Thoracic aorta (tissue), 2 donors: ENCODE measurements at regions not wholly inside any gene's neighbourhood (a gene's known extent, or its start where the extent isn't known, plus 50 kb on each side); places are given as distances from the start of the nearest gene placed in this dataset.

Experiments used
- ATAC-seq: fragments of 150-250 bp; one replicate; pipeline ENCODE4 v1.8.0; 2017; ENCODE audit warnings: low read depth; ENCODE audit not compliant: insufficient number of reproducible peaks, low FRiP score
- DNase-seq: peaks from one replicate; pipeline ENCODE4 v3.0.0-alpha.2; 2020; ENCODE audit warnings: low spot score
- H3K27ac ChIP-seq, 2 donors: fragments of 200-600 bp; sonication (generic); 1 replicate in 1 of 2; 2 replicates in 1 of 2; pipeline ENCODE4 v1.5.1; 2016; ENCODE audit warnings: mild to moderate bottlenecking in 2 of 2, moderate library complexity in 2 of 2
- H3K27me3 ChIP-seq: fragments of 200-600 bp; sonication (generic); replicated peaks from 2 replicates; pipeline ENCODE4 v1.6.0; 2016; ENCODE audit warnings: mild to moderate bottlenecking; ENCODE audit not compliant: insufficient read depth
- H3K36me3 ChIP-seq: fragments of 200-600 bp; sonication (generic); one replicate; pipeline ENCODE4 v1.5.1; 2016
- H3K4me1 ChIP-seq, 2 donors: fragments of 200-600 bp; sonication (generic); 1 replicate in 1 of 2; 2 replicates in 1 of 2; pipeline versions ENCODE4 v1.5.1 to v1.6.0; 2016; ENCODE audit warnings: low read depth in 2 of 2, mild to moderate bottlenecking in 1 of 2; ENCODE audit not compliant: control insufficient read depth in 1 of 2
- H3K4me3 ChIP-seq: fragments of 200-600 bp; sonication (generic); 2 replicates; pipeline ENCODE4 v1.5.1; 2016; ENCODE audit warnings: mild to moderate bottlenecking
- H3K9me3 ChIP-seq: fragments of 200-600 bp; sonication (generic); 2 replicates; pipeline ENCODE4 v1.5.1; 2016
- CTCF ChIP-seq: fragments of 200-600 bp; sonication (generic); IDR thresholded peaks from one replicate; pipeline ENCODE4 v1.5.1; 2019; ENCODE audit warnings: antibody characterized with exemption

DNA sequence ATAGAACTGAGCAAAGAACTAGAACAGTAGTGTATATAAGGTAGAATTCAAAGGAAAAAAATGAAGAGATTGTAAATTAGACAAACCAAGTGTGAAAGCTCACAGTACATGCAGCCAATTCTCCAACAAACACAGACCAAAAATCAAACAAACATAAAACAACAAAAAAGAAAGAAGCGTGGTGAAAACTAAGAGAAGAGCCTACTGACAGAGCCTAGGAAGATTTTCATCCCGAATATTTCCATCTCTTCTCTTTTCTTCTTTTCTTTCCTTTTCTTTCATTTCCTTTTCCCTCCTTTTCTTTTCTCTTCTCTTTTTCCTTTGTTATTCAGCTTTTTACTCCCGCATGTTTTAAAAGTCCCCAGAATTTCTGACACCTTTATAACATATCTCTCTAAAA is 1103.6 kb downstream of the CDH8 start:
- no peak for TF ChIP-seq CTCF
- H3K4me3 ChIP-seq = no peak overlapping the region
- H3K36me3 ChIP-seq = no peaks in the 10 kb centered on the region
- no peaks in the 10 kb centered on the region for H3K9me3 ChIP-seq
- H3K27me3 ChIP-seq = no peaks in the 10 kb centered on the region
- ATAC-seq = no peak
- no peak overlapping the region for H3K27ac ChIP-seq
- no peak for DNase-seq
- no peaks in the 10 kb centered on the region for H3K4me1 ChIP-seq

DNA sequence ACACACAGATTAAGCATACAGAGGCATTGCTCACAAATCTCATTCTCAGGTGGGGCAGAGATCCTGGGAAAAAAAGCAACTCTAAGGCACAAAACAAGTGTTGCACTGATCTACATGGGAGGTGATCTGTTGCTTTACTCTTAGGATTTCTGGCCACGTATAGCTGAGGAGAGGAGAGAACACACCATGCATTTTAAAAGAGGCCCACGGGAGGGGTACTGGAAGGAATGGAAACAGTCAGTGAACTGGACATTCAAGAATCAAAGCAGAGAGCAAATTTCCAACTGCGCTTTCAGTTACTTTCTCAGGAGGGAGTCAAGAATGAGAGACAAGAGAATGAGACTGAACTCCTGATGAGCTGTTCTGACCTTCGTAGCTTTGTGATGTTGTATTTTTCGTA is 1105.9 kb downstream of the CDH8 start:
- no peaks in the 10 kb centered on the region for H3K36me3 ChIP-seq
- DNase-seq (no peak), ATAC-seq (no peak)
- TF ChIP-seq CTCF = no peak
- H3K9me3 ChIP-seq = no peaks in the 10 kb centered on the region
- H3K4me3 ChIP-seq = no peak overlapping the region
- H3K27ac ChIP-seq = no peak overlapping the region
- H3K4me1 ChIP-seq = no peaks in the 10 kb centered on the region
- no peaks in the 10 kb centered on the region for H3K27me3 ChIP-seq

DNA sequence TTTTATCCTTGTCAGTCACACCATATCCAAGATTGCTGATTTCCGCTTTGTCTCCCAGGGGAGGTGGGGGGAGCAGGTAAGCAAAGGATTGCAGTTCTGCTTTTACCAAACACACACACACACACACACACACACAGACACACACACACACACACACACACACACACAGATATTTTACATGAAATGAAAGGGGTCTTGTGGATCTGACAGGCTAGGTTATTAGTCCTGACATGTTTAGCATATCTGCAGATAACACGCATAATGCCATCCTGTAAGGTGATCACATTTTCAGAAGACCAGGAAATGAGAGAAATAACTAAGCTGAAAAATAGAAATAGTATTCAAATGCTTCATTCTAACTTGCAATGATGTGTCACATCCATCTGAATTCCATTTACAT is 1113.3 kb downstream of the CDH8 start:
- no peak for ATAC-seq
- Histone ChIP-seq H3K36me3 (no peaks in the 10 kb centered on the region), H3K9me3 (no peaks in the 10 kb centered on the region), H3K27ac (no peak overlapping the region), H3K27me3 (no peaks in the 10 kb centered on the region), H3K4me1 (no peaks in the 10 kb centered on the region), H3K4me3 (no peak overlapping the region)
- no peak for TF ChIP-seq CTCF
- no peak for DNase-seq

DNA sequence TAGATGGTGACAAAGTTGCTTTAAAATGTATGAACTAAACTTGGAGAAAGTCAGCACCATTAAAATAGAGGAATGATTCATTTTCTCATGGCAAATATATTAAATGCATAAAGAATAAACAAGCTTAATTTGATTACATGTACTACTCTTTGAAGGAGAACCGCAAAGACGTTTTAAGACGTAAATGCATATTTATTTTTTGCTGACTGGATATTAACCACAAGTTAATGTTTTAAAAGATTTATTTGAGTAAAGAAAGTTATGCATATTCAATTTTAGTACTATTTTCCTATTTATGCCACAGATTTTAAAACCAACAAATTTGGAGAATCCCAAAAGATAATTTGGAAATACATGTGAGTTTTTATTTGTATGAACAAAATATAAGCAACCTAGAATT is 1121.9 kb downstream of the CDH8 start:
- TF ChIP-seq CTCF = no peak
- no peak overlapping the region for H3K4me3 ChIP-seq
- H3K9me3 ChIP-seq = no peaks in the 10 kb centered on the region
- H3K27ac ChIP-seq = no peak overlapping the region
- DNase-seq (no peak), ATAC-seq (no peak)
- no peaks in the 10 kb centered on the region for H3K27me3 ChIP-seq
- no peaks in the 10 kb centered on the region for H3K36me3 ChIP-seq
- H3K4me1 ChIP-seq = no peaks in the 10 kb centered on the region

DNA sequence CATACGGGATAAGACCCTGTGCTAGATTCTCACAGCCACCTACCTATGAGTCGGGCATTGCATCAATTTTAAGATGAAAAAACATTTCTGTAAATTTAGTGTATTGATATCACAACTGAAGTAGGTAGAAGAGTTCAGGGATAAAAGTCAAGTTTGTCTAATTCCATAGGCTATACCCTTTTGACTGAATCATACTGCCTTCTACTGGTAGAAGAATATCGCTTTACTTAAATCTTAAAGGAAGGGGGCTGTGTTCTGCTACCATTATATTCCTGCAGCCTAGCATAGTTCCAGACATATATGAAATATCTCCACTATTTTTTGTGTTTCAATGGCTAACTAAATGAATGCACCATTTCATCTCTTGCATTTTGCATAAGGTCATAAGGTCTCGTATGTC is 1128.6 kb downstream of the CDH8 start:
- ATAC-seq (no peak), DNase-seq (no peak)
- H3K4me1 ChIP-seq = no peaks in the 10 kb centered on the region
- no peak overlapping the region for H3K27ac ChIP-seq
- H3K9me3 ChIP-seq = no peaks in the 10 kb centered on the region
- H3K4me3 ChIP-seq = no peak overlapping the region
- H3K36me3 ChIP-seq = no peaks in the 10 kb centered on the region
- TF ChIP-seq CTCF = no peak
- H3K27me3 ChIP-seq = no peaks in the 10 kb centered on the region
